ENCODE measurements at regions not wholly inside any gene's neighbourhood (a gene's known extent, or its start where the extent isn't known, plus 50 kb on each side); places are given as distances from the start of the nearest gene placed in this dataset.

- H3K4me3 ChIP-seq (ENCODE audit: low read depth, low read length), result no peak overlapping the region
- TF ChIP-seq CTCF (conservative IDR thresholded peaks at IDR 0.05; ENCODE audit: low read depth, low read length), result no peak
- no peak for DNase-seq (ENCODE audit: low read depth)
These were observed 567.2 kb downstream of the CDH26 start for GRCh38 chr20:60525397-60525796.

- no peak overlapping the region for H3K4me3 ChIP-seq (ENCODE audit: low read depth, low read length)
- no peak for TF ChIP-seq CTCF (conservative IDR thresholded peaks at IDR 0.05; ENCODE audit: low read depth, low read length)
- no peak for DNase-seq (ENCODE audit: low read depth)
These were observed 569.4 kb downstream of the CDH26 start for GRCh38 chr20:60527656-60528055.

- H3K4me3 ChIP-seq (ENCODE audit: low read depth, low read length), result no peak overlapping the region
- TF ChIP-seq CTCF (conservative IDR thresholded peaks at IDR 0.05; ENCODE audit: low read depth, low read length), result no peak
- no peak for DNase-seq (ENCODE audit: low read depth)
These were observed 569.9 kb downstream of the CDH26 start for GRCh38 chr20:60528141-60528540.

GRCh38 chr20:60529149-60529548, 570.9 kb downstream of the CDH26 start:
- DNase-seq (ENCODE audit: low read depth), result no peak
- no peak for TF ChIP-seq CTCF (conservative IDR thresholded peaks at IDR 0.05; ENCODE audit: low read depth, low read length)
- no peak overlapping the region for H3K4me3 ChIP-seq (ENCODE audit: low read depth, low read length)

GRCh38 chr20:60535211-60535610, 577.0 kb downstream of the CDH26 start:
- no peak for TF ChIP-seq CTCF (conservative IDR thresholded peaks at IDR 0.05; ENCODE audit: low read depth, low read length)
- no peak for DNase-seq (ENCODE audit: low read depth)
- no peak overlapping the region for H3K4me3 ChIP-seq (ENCODE audit: low read depth, low read length)

- no peak for TF ChIP-seq CTCF (conservative IDR thresholded peaks at IDR 0.05; ENCODE audit: low read depth, low read length)
- no peak overlapping the region for H3K4me3 ChIP-seq (ENCODE audit: low read depth, low read length)
- no peak for DNase-seq (ENCODE audit: low read depth)
These were observed 582.4 kb downstream of the CDH26 start for GRCh38 chr20:60540591-60540990.

- DNase-seq (ENCODE audit: low read depth), result no peak
- TF ChIP-seq CTCF (conservative IDR thresholded peaks at IDR 0.05; ENCODE audit: low read depth, low read length), result no peak
- no peak overlapping the region for H3K4me3 ChIP-seq (ENCODE audit: low read depth, low read length)
These were observed 583.8 kb downstream of the CDH26 start for GRCh38 chr20:60541991-60542390.
